ENCODE measurements at regions not wholly inside any gene's neighbourhood (a gene's known extent, or its start where the extent isn't known, plus 50 kb on each side); places are given as distances from the start of the nearest gene placed in this dataset.

DNA sequence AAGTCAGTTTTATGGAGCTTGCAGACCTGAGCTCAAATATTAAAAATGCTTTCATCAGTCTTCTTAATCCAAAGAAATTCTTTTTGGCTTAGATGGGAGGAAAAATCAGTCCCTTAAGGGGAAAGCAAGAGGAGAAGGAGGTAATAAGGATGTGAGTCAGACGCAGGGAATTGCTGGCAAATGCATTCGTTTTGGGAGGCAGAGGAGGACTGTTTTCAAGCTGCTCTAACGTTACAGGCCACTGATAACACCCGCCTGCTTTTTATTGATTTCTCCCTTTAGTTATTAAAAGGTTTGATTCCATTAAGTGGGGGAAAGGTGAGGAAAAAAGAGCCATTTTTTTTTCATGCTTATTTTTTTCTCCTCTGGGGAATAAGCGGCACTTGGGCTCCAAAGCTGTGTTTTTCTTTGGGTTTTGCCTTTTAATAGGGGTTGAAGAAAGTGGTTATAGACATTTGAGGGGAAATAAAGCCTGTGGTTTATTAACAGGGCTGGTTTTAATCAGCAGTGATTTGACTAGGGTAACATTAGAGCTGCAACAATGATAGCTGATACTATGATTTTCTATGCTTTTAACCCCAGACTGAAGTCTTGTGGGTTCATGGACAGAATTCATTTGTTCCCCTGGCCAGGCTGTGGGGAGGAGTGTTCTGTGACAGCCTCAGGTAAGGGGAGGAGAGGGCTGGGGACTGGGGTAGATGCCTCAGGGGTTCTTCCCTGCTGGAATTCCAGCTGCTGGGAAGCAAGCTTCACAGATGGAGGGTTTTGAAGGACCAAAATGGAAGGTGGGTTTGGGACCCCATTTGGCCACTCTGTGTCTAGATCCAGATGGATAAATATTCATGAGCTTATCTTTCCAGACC, 225.2 kb downstream of the GAS1 start:
- DNase-seq: no peak

DNA sequence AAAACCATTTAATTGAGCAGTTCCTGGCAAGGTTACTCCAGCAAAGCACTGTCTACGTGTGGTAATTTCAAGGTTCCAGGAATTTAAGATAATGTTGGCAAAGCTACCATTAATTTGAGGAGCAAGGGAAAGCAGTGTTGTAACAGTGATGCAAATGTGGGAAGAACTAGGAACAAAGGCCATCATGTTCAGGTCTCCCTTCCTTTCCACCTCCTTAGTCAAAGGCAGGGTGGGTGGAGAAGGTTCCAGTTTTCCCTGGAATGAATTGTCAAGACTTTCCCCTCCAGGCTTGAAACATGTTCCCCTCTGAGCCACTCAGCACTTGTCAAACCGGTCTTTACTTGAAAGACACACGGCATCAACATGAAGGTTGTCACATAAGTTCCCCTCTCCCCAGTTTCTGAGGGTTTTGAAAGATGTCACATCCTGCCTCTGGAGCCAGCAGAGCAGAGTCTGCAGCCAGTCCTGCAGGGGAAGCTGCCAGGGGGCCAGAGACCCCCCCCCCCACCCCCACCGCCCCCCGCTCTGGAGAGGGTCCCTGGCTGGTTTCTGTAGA, 226.0 kb downstream of the GAS1 start:
- no peak for DNase-seq

DNA sequence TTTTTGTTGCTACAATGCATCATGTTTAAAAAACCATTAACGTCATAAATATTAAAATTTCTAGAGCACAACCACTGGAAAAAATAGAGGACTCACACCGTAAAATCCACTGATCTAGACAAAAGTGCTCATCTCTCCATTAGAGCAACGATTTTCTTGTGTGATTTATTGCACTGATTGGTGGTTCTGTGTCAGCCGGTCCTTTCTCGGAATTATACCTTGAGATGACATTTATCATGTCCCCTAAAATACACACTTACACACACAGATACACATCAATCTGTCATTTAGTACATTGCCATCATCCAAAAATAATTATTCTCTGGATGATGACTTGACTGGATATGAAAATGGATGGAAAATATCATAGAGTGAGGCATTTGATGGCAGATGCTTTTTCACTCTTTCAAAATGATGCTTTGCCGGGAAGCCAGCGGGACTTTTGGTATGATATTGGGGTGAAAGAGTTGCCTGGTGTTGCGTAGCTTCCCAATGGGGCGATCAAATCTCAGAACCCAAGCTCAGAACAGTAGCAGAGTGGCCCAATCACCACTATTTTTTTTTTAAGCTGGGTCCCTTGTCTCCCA, 226.6 kb downstream of the GAS1 start:
- DNase-seq: no peak

DNA sequence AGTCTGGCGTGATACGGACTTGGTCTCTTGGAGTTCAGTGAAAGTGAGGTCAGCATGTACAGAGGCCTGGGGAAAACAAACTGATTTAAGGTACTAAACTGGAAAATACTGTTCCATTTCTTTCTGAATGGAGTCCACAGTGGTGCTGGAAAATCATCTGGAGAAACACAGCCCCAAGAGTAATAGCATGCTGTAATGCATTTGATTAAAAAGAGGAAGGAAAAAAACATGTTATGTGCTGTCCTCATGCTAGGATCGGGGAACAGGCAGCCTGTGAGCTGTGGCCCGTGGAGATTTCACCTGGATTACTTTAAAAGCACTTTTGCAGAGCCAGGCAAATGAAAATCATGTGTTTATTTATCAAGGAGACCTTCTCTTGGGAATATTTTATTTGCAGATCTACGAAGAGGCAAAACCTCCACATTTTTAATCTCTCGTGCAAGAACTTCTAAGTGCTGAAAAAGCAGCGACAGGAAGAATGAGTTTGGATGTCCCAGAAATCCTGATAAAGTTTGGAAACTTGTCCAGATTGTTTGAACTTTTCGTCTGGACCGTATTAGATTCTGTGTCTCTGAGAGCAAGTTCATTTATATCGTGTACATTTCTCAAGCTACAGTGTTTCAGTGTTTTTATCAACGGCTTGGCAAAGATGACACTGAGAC, 228.8 kb downstream of the GAS1 start:
- DNase-seq: no peak

DNA sequence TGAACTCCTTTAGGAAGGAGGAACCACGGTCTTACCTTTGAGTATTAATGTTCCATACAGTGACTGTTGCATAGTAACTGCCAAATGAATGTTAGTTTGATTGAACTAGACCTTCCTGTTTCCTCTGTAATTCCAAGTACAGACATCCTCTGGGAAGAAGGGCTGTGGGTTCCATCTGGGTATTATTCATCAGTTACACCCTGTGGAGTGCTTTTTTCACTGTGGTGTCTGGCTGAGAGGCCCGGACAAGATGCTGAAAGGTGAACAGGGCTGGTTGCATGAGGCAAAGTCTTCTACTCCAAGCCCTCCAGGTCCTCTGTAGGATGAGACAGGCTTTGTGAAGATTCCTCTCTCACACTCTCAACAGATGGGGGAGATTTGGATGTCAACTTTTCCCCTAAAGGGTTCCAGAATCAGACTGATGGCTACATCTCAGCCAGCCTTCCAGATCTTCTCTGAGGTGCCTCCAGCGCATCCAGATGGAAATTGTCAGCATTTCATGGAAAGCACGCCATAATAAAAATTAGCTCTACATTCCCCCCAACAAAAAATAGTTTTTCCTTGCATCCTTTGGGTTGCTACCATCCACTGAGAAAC, 230.9 kb downstream of the GAS1 start:
- no peak for DNase-seq

- no peak for DNase-seq
Measured at GRCh38 chr9:86714999-86715398, 232.3 kb downstream of the GAS1 start.

DNA sequence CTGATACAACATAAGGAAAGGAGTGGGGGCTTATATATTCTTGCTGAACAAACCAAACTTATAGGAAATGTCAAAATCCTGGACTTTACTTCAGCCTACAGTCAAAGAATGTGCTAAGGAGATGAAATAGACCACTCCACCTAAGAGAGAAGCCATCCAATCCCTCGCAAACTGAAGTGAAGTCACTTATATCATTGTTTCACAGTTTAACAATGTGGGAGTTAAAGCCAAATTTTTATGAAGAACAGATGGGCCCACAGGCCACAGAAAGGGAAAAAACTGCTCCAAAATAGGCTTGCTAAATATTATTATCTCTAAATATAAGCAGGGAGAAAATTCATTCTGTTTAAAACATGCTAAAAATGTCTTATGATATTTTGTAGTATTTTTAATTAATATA, 233.3 kb downstream of the GAS1 start:
- no peak for DNase-seq

GRCh38 chr9:86713470-86713869, 233.8 kb downstream of the GAS1 start:
- no peak for DNase-seq

- no peak for DNase-seq
Measured at GRCh38 chr9:86708918-86709835, 238.1 kb downstream of the GAS1 start.

- DNase-seq: no peak
Measured at GRCh38 chr9:86707932-86708510, 239.3 kb downstream of the GAS1 start.

DNA sequence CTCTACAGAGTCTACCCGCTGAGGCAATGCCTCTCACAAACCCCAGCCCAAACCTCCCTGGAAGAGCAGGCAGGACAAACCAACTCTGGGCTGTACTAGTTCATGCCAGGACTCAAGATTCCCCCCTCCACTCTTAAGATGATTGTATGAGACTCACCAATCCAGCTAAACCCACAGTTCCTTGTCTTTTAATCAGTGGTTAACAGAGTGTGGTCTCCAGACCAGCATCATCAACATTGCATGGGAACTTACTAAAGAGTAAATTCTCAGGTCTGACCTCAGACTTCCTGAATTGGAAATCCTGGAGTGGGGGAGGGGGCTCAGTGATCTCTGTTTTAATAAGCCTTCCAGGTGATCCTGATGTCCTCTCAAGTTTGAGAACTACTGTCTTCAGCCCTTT, 240.9 kb downstream of the GAS1 start:
- DNase-seq: no peak

- DNase-seq: no peak
Measured at GRCh38 chr9:86705490-86705889, 241.8 kb downstream of the GAS1 start.

DNA sequence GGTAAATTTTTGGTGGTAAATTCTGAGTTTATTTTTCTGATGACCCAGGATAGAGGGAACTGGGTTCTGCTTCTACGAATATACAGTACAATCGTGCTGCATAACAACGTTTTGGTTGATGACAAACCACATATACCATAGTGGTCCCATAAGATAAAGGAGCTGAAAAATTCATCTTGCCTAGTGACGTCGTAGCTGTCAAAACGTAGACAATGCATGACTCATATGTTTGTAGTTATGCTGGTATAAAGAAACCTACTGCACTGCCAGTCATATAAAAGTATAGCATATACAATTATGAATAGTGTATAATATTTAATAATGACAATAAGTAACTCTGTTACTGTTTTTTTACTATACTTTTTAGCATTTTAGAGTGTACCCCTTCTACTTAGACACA, 244.0 kb downstream of the GAS1 start:
- DNase-seq: no peak

DNA sequence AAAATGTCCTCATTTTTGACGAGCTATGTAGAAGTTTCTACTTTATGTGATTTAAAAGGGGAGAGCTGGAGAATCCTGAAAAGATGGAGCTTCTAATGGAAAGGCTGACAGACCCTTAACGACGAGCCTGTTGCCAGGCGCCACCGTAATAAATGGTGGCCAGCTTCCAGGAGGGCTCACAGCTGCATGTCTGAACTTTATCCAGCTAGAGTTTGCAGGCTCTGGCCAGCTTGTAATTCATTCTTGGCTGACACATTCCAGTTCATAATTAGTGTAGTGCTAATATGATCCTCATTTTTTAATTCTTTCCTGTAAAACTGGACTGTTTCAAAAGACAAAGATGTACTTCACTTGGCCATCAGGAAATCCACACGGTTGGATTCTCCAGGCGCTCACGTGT, 246.7 kb downstream of the GAS1 start:
- no peak for DNase-seq

DNA sequence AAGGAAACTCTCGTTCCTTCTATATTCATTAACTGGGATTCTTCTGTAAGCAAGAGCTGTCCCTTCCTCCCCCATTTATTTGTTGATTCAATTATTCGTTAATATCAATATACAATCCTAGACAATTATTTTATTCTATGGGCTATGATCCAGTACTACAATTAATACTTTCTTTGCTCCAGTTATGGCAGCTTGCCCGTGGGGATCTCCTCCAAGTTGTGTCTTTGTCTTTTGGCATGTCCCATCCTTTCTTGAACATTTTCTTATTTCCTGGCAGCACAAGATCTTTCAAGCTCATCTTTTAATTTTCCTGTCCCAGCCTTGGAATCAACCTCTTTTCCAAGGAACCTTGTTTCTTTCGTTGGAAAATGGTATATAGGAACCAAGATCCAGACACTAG, 249.3 kb downstream of the GAS1 start:
- no peak for DNase-seq

GRCh38 chr9:86697213-86697612, 250.1 kb downstream of the GAS1 start:
- DNase-seq: no peak

GRCh38 chr9:86695910-86696424, 251.3 kb downstream of the GAS1 start:
- DNase-seq: no peak

GRCh38 chr9:86690034-86690433, 257.3 kb downstream of the GAS1 start:
- no peak for DNase-seq

- DNase-seq: no peak
Measured at GRCh38 chr9:86687788-86688187, 259.5 kb downstream of the GAS1 start.

GRCh38 chr9:86685556-86685955, 261.8 kb downstream of the GAS1 start:
- DNase-seq: no peak

- DNase-seq: no peak
Measured at GRCh38 chr9:86684148-86684547, 263.2 kb downstream of the GAS1 start.

- DNase-seq: peak in 1 of 5 experiments; percentile 11
Measured at GRCh38 chr9:86682240-86682639, 265.1 kb downstream of the GAS1 start.

Measured in T-helper 2 cell (primary cell).